ENCODE measurements at regions not wholly inside any gene's neighbourhood (a gene's known extent, or its start where the extent isn't known, plus 50 kb on each side); places are given as distances from the start of the nearest gene placed in this dataset.

GRCh38 chr12:89858718-89859117 lies 150.1 kb upstream of the ATP2B1 start:
- no peak for DNase-seq (ENCODE audit: low read depth in 2 of 2)

DNA sequence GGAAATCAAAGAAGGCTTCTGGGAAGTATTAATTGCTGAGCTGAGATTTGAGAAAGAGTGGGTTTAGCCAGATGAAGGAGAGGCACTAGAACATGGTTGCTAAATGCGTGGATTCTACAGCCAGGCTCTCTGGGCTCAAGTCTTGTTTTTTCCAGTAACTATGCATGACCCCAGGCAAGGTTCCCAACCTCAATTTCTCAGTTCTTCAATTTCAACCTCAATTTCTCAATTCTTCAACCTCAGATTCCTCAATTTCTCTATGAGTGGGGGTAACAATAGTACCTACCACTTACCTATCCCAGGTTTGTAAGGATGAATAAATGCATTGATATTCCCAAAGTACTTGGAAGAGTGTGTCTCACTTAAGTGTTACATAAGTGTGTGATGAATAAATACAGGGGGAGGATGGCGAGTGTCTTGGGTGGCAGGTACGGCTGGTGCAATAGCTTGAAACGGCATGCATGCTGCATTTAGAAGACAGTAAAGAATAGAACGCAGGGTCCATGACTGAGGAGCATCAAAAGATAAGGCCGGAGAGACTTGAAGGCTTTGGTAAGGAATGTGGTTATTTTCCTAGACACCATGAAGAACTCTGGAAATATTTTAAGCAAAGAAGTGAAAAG lies 149.1 kb upstream of the ATP2B1 start:
- no peak for DNase-seq (ENCODE audit: low read depth in 2 of 2)

DNA sequence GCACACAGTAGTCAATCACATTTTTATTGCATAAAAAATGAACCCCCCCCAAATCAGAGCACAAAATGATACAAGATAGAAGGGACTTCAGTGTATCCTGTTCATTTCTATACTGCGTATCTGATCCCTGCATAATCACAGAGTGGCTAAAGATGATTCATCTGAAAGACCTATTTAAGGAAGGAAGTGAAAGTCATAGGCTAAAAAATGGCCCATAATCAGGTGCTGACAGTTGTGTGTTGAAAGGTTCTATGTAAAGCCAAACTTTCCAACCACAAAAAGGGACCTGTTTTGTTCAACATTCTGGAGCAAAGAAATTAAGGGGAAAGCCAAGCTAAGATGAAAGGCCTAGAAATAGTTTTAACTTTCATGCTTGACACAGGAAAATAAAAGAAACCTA lies 147.8 kb upstream of the ATP2B1 start:
- no peak for DNase-seq (ENCODE audit: low read depth in 2 of 2)

DNA sequence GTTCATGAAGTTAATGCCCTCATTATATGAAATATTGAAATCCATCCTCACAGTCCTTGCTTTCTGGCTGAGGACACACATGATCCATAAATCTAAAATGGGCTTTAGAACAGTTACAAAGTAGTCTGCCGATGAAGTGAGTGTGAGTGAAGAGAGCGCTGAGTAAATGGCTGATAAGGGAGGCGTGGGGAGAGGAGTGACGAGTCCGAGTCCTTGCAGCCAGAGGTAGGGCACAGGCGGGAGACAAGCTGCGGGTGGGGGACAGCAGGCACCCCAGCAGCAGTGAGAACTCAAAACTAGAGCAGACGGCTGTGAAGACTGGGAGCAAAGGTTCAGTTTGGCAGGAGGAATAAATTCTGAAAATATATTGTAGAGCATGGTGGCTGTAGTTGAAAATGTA lies 140.1 kb upstream of the ATP2B1 start:
- DNase-seq (ENCODE audit: low read depth in 2 of 2), result no peak

DNA sequence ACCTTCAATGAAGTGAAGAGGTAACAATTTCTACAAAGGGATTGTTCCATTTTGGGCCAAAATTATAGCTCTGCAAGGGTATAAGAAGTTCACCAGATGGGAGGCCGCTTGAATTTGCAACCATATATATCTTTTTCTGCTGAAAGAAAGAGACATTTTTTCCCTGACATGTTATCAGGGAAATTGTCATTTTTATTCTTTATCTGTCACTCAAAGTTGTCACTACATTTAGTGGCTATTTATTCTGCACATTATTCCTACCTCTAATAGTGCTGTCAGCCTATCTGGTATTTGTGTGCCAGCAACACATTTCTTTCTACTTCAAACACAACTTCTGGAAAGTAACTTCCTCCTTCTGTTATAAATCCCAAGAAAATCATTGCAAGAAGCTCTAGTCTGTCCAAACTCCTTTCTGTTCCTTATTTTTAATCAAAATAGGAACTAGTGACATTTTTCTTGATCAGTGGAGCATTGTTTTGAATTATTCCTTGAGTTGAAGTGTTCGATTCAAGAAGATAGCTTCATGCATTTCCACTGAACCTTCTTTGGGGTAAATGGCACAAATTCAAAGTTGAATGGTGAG lies 137.9 kb upstream of the ATP2B1 start:
- no peak for DNase-seq (ENCODE audit: low read depth in 2 of 2)

DNA sequence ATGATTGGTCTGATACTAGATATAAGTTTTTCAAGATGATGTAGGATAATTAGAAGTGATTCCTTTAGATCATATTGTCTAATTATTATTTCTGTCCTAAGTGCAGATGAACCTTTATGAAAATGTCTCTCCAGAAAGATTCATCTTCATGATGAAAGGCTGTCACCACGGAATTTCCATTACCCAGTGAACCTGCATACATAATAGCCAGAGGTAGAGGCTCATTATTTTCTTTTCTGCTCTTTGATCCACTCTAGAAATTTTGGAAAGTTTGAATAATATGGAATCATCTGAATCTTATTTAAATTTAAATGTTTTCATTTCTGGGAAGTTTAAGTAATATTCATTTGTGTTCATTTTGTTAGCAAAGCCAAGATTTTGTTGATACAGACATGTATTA lies 137.1 kb upstream of the ATP2B1 start:
- DNase-seq (ENCODE audit: low read depth in 2 of 2), result no peak

GRCh38 chr12:89845366-89845765 lies 136.7 kb upstream of the ATP2B1 start:
- no peak for DNase-seq (ENCODE audit: low read depth in 2 of 2)

DNA sequence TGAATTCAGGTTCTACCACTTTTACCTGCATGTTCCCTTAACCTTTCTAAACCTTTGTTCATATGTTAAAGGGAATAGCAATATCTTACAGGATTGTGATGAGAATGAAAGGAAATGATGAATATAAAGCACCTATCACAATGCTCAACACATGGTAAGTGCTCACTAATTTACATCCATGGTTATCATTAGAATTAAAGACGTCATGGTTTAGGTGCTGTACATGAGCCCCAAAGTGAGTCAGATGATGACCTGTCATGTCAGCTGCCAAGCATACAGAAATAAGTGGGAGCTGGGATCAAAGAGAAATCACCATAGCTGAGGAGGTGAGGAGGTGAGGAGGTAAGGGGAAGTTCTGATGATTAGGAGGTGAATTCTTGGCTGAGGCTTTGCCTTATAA lies 135.9 kb upstream of the ATP2B1 start:
- DNase-seq (ENCODE audit: low read depth in 2 of 2), result no peak

DNA sequence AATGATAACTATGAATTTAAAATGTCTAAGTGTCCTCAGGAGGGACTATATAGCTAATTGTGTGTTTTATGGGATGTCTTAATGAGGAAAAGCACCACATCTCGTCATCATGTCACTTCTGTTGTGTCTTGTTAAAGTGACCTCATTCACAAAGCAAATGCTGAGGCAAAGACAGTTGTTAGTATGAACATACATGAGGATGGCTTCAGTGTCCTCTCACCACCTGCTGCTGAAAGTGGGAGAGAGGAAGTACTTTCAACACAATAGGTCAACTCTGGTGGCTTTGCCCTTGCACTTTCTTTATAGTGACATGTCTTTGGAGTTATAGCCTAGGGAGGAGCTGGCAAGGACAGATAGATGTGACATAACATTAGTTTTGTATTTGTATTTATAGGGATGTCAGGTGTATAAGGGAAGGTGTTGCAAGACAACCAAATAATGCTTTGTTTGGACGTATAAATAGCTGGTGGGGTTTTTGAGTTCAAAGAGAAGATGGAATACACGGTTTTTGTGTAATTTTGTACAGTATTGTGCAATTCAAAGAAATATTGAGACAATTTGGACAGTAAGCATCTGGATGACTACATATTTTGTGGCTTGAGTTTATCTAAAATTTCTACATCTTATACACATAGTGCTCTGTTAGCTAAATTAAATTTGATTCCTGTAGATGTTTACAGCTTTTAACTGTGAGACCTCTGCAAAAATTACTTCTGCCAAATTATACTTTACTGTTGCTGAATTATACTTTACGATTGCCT lies 131.7 kb upstream of the ATP2B1 start:
- no peak for DNase-seq (ENCODE audit: low read depth in 2 of 2)

DNA sequence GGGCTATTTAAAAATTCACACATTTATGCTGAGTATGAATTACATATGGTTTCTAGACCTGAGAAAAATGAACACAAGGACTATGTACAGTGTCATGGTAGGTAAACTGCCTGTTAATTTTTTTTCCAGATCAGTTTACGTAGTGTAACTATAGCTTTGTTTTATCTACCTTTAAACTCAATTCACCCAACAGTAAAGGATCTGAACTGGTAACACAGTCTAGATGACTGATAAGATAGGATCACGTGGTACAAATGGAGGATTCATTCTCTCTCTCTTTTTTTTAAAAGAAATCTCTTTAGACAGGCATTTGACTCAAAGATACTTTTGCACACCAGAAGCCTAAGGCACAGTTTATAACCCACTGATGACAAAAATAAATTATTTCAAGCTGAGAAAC lies 130.8 kb upstream of the ATP2B1 start:
- DNase-seq (ENCODE audit: low read depth in 2 of 2), result no peak

- DNase-seq (ENCODE audit: low read depth in 2 of 2), result no peak
Observed at GRCh38 chr12:89838833-89839232, 130.2 kb upstream of the ATP2B1 start.

DNA sequence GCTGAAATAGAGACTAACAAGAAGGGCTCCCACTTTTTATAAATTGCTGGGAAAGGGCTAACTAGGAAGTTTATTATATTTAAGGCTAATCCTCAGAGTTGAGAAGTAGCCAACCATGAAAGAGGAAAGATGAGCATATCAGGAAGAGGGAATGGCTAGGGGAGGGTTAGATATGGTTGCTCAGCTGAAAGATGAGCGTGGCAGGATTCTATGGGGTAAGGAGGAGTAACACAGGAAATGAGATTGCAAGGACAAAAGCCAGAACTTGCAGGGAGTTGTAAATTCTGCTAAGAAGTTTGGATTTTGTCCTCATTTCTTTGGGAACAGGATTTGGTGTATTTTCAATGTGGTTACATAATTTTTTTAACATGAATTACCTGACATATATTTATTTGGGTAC lies 127.4 kb upstream of the ATP2B1 start:
- DNase-seq (ENCODE audit: low read depth in 2 of 2), result no peak

- no peak for DNase-seq (ENCODE audit: low read depth in 2 of 2)
Observed at GRCh38 chr12:89834676-89835075, 126.0 kb upstream of the ATP2B1 start.

- DNase-seq (ENCODE audit: low read depth in 2 of 2), result no peak
Observed at GRCh38 chr12:89833337-89834252, 125.0 kb upstream of the ATP2B1 start.

- no peak for DNase-seq (ENCODE audit: low read depth in 2 of 2)
Observed at GRCh38 chr12:89832336-89832735, 123.7 kb upstream of the ATP2B1 start.

GRCh38 chr12:89831310-89832095 lies 122.9 kb upstream of the ATP2B1 start:
- DNase-seq (ENCODE audit: low read depth in 2 of 2), result no peak

DNA sequence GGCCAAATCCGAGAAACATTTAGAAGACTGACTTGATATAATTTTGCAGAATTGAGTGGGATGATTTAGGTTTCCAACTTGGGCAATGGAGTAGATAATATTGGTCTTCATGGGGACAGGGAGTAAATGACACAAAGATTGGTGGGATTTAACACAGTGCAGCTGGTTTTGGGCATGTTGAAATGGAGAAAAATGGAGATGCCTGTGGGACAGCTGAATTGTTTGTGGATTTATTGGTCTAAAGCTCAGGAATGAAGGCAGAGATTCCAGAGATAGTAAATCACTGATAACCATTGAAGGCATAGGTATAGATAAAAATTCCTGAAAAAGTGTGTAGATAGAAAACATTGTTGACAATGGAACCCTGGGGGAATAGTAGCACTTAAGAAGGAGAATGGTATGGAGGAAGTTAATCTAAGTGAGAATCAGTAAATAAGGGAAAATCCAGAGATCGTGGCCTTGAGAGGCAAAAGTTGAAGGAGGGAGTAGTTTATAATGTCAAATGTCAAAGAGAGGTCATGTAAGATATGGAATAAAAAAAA lies 120.9 kb upstream of the ATP2B1 start:
- DNase-seq (ENCODE audit: low read depth in 2 of 2), result no peak

DNA sequence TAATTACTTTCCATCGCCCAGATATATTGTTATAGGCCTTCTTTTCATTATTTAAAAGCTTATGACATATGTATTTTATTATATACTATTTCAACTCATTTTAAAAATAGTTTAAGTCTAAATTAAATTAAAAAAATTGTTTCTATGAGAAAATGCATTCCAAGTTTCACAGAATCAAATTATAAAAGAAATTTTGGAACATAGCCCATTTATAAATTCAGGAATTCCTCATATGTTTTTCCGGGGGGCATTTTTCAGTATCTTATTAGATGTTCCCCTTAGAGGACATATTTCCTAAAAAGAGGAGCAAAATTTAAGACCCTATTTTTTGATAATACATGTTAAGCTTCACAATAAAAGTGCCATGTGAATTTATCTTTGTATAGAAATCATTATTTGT lies 119.9 kb upstream of the ATP2B1 start:
- no peak for DNase-seq (ENCODE audit: low read depth in 2 of 2)

- DNase-seq (ENCODE audit: low read depth in 2 of 2), result no peak
Observed at GRCh38 chr12:89827592-89827991, 119.0 kb upstream of the ATP2B1 start.

GRCh38 chr12:89826468-89826867 lies 117.8 kb upstream of the ATP2B1 start:
- no peak for DNase-seq (ENCODE audit: low read depth in 2 of 2)

Measured in stimulated activated CD4-positive, alpha-beta T cell treated with anti-CD3 and anti-CD28 coated beads, Interleukin-12 subunit alpha, Interleukin-12 subunit beta, amount 100 ng/mL, for 24 hours (primary cell).